ENCODE measurements at regions not wholly inside any gene's neighbourhood (a gene's known extent, or its start where the extent isn't known, plus 50 kb on each side); places are given as distances from the start of the nearest gene placed in this dataset.

DNA sequence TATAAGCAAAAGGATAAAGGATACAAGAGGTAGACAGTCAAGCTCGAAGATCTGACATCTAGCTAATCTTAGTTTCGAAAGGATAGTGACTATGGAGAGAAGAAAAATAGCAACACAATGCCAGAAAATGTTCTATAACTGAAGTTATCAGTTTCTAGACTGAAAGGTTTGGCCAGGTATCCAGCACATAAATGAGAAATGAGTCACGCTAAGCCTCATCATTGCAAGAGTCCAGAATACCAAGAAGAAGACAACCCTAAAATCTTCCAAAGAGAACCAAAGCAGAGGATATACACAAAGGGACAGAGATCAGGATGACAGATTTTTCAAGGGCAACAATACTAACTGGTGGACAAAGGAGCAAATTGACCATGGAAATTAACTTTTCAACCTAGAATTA, 237.0 kb downstream of the POSTN start:
- TF ChIP-seq, protein P1, sequence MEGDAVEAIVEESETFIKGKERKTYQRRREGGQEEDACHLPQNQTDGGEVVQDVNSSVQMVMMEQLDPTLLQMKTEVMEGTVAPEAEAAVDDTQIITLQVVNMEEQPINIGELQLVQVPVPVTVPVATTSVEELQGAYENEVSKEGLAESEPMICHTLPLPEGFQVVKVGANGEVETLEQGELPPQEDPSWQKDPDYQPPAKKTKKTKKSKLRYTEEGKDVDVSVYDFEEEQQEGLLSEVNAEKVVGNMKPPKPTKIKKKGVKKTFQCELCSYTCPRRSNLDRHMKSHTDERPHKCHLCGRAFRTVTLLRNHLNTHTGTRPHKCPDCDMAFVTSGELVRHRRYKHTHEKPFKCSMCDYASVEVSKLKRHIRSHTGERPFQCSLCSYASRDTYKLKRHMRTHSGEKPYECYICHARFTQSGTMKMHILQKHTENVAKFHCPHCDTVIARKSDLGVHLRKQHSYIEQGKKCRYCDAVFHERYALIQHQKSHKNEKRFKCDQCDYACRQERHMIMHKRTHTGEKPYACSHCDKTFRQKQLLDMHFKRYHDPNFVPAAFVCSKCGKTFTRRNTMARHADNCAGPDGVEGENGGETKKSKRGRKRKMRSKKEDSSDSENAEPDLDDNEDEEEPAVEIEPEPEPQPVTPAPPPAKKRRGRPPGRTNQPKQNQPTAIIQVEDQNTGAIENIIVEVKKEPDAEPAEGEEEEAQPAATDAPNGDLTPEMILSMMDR (IDR thresholded peaks at IDR 0.05; ENCODE audit: extremely low read depth, insufficient read depth, missing control alignments), result no peak
- DNase-seq (ENCODE audit: low spot score), result no peak
- in situ Hi-C loops (cut with MboI; ENCODE audit: low pct_unique_long_range_greater_than_20kb, low sequenced_read_pairs, unreplicated experiment), result no loop called here

GRCh38 chr13:37360556-37360955, 238.0 kb downstream of the POSTN start:
- in situ Hi-C loops (cut with MboI; ENCODE audit: low pct_unique_long_range_greater_than_20kb, low sequenced_read_pairs, unreplicated experiment), result no loop called here
- no peak for DNase-seq (ENCODE audit: low spot score)
- TF ChIP-seq, protein P1 (IDR thresholded peaks at IDR 0.05; ENCODE audit: extremely low read depth, insufficient read depth, missing control alignments), result no peak

- in situ Hi-C loops (cut with MboI; ENCODE audit: low pct_unique_long_range_greater_than_20kb, low sequenced_read_pairs, unreplicated experiment), result no loop called here
- TF ChIP-seq, protein P1 (IDR thresholded peaks at IDR 0.05; ENCODE audit: extremely low read depth, insufficient read depth, missing control alignments), result no peak
- DNase-seq (ENCODE audit: low spot score), result no peak
Observed at GRCh38 chr13:37357548-37357947, 241.0 kb downstream of the POSTN start.

DNA sequence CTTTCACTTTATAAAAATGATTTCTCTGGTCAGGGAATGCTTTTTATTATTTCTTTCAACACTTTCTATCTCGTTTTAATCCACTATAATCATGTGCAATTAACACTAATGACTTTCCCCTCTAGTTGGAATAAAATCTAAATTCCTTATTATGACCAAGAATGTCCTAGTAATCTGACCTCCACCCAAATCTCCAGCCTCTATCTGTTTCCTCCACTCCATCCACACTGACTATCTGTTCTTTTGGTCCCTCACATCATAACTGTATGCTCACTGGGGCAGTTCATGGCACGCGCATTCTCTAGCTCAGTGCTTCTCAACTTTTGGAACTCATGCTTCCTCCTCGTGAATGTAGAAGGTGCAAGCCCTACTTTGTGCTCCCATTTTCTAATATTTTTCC, 244.7 kb downstream of the POSTN start:
- no peak for DNase-seq (ENCODE audit: low spot score)
- in situ Hi-C loops (cut with MboI; ENCODE audit: low pct_unique_long_range_greater_than_20kb, low sequenced_read_pairs, unreplicated experiment), result no loop called here
- TF ChIP-seq, protein P1 (IDR thresholded peaks at IDR 0.05; ENCODE audit: extremely low read depth, insufficient read depth, missing control alignments), result no peak

DNA sequence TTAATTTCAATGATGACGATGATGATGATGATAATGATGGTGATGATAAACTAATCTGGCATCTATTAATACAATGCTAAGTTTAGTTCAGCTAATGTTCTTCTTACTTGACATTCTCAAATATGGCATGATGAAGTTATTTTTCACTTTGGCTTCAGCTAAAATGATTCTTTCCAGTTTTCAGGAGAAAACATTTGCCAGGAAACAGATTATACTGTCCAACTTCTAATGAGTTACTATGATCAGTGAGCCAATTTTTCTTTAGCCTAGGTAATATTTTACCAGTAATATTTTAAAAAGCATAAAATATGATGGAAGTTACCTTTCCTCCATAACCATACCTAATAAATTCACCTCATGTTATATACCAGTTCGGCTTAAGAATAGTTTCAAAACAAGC, 245.7 kb upstream of the CSNK1A1L start:
- no peak for DNase-seq (ENCODE audit: low spot score)
- TF ChIP-seq, protein P1 (IDR thresholded peaks at IDR 0.05; ENCODE audit: extremely low read depth, insufficient read depth, missing control alignments), result no peak
- in situ Hi-C loops (cut with MboI; ENCODE audit: low pct_unique_long_range_greater_than_20kb, low sequenced_read_pairs, unreplicated experiment), result no loop called here

- in situ Hi-C loops (cut with MboI; ENCODE audit: low pct_unique_long_range_greater_than_20kb, low sequenced_read_pairs, unreplicated experiment), result no loop called here
- DNase-seq (ENCODE audit: low spot score), result no peak
- TF ChIP-seq, protein P1 (IDR thresholded peaks at IDR 0.05; ENCODE audit: extremely low read depth, insufficient read depth, missing control alignments), result no peak
Observed at GRCh38 chr13:37349916-37350315, 244.5 kb upstream of the CSNK1A1L start.
